Brain microvascular endothelial cell (primary cell): ENCODE measurements at regions not wholly inside any gene's neighbourhood (a gene's known extent, or its start where the extent isn't known, plus 50 kb on each side); places are given as distances from the start of the nearest gene placed in this dataset.

Experiments used
- DNase-seq: peaks from one replicate; pipeline ENCODE4 v3.0.0-alpha.2; 2020
- H3K27ac ChIP-seq: fragments of 250-450 bp; sonication (Bioruptor Pico); 2 replicates; pipeline ENCODE4 v1.5.1; 2020; ENCODE audit warnings: mild to moderate bottlenecking, moderate library complexity
- H3K27me3 ChIP-seq: fragments of 250-450 bp; sonication (Bioruptor Pico); replicated peaks from 2 replicates; pipeline ENCODE4 v1.5.1; 2020; ENCODE audit warnings: mild to moderate bottlenecking
- H3K36me3 ChIP-seq: fragments of 250-450 bp; sonication (Bioruptor Pico); replicated peaks from 2 replicates; pipeline ENCODE4 v1.5.1; 2020; ENCODE audit warnings: mild to moderate bottlenecking
- H3K4me3 ChIP-seq: 2 replicates; pipeline ENCODE4 v1.5.1; 2011; ENCODE audit warnings: low read depth, mild to moderate bottlenecking, control low read depth, low read length, moderate library complexity
- CTCF ChIP-seq: IDR thresholded peaks from 2 replicates; pipeline ENCODE4 v1.5.1; 2011; ENCODE audit warnings: low read depth, mild to moderate bottlenecking, moderate library complexity, low read length, control low read depth, inconsistent platforms; ENCODE audit errors: missing control alignments
- in situ Hi-C: cut with HindIII; loops from 2 replicates; pipeline ENCODE4 v1.10.0; 2017; ENCODE audit warnings: low sequenced_read_pairs, low pct_ligation_motif_present

- Histone ChIP-seq H3K27me3 (no peaks in the 10 kb centered on the region), H3K27ac (no peak overlapping the region), H3K4me3 (no peak overlapping the region), H3K36me3 (no peaks in the 10 kb centered on the region)
- no peak for TF ChIP-seq CTCF
- DNase-seq: no peak
- in situ Hi-C loops: no loop called here
Measured at GRCh38 chr5:44868541-44868940, 59.8 kb downstream of the MRPS30 start.

- Histone ChIP-seq H3K27ac (no peak overlapping the region), H3K36me3 (no peaks in the 10 kb centered on the region), H3K27me3 (no peaks in the 10 kb centered on the region), H3K4me3 (no peak overlapping the region)
- DNase-seq: no peak
- in situ Hi-C loops: no loop called here
- TF ChIP-seq CTCF: no peak
Measured at GRCh38 chr5:44869928-44870327, 61.2 kb downstream of the MRPS30 start.

- H3K27me3 ChIP-seq: no peaks in the 10 kb centered on the region
- no peaks in the 10 kb centered on the region for H3K36me3 ChIP-seq
- in situ Hi-C loops: no loop called here
- H3K27ac ChIP-seq: no peak overlapping the region
- TF ChIP-seq CTCF: no peak
- DNase-seq: no peak
- no peak overlapping the region for H3K4me3 ChIP-seq
Measured at GRCh38 chr5:44870430-44870829, 61.7 kb downstream of the MRPS30 start.

- H3K4me3 ChIP-seq: no peak overlapping the region
- no peak for TF ChIP-seq CTCF
- H3K36me3 ChIP-seq: no peaks in the 10 kb centered on the region
- in situ Hi-C loops: no loop called here
- no peaks in the 10 kb centered on the region for H3K27me3 ChIP-seq
- DNase-seq: no peak
- H3K27ac ChIP-seq: no peak overlapping the region
Measured at GRCh38 chr5:44871401-44871800, 62.7 kb downstream of the MRPS30 start.

- no peak for TF ChIP-seq CTCF
- H3K27me3 ChIP-seq: no peaks in the 10 kb centered on the region
- H3K4me3 ChIP-seq: no peak overlapping the region
- in situ Hi-C loops: no loop called here
- H3K36me3 ChIP-seq: no peaks in the 10 kb centered on the region
- no peak overlapping the region for H3K27ac ChIP-seq
- DNase-seq: no peak
Measured at GRCh38 chr5:44875661-44876605, 67.2 kb downstream of the MRPS30 start.
